A549 (cell line): ENCODE measurements at regions not wholly inside any gene's neighbourhood (a gene's known extent, or its start where the extent isn't known, plus 50 kb on each side); places are given as distances from the start of the nearest gene placed in this dataset.

Experiments used
- ATAC-seq, 2 experiments: fragments of 200-7000 bp in 1 of 2; fragments of >200 bp in 1 of 2; cut with Nextera tagmentation in 1 of 2; cut with Tn5 transposase in 1 of 2; 3 replicates each; pipeline versions ENCODE4 v1.8.0 to v1.9.1; 2018 to 2020; ENCODE audit warnings: mild to moderate bottlenecking in 1 of 2, moderate library complexity in 1 of 2
- CTCF ChIA-PET: fragments of 300-600 bp; sonication (Branson Sonifier 250); formaldehyde crosslinking; extraction: SDS; loops from one replicate; lab custom pipeline; 2021; ENCODE audit warnings: antibody characterized with exemption, inconsistent platforms; lab: Yijun Ruan, JAX
- POLR2A ChIA-PET: fragments of 350-600 bp; formaldehyde crosslinking; extraction: SDS; loops from one replicate; lab custom pipeline; 2021; ENCODE audit warnings: antibody characterized with exemption, inconsistent platforms; lab: Yijun Ruan, JAX
- DNase-seq, 2 experiments: peaks; one replicate each; pipeline versions ENCODE4 v3.0.0 to v3.0.0-alpha.2; 2011 to 2016; ENCODE audit warnings: low read depth in 1 of 2, low spot score in 1 of 2
- FAIRE-seq: peaks from 2 replicates; lab custom pipeline; 2011; peaks lifted over from hg19 to GRCh38; lab: Jason Lieb, UNC
- H3K27ac ChIP-seq, 2 experiments: fragments of >200 bp; sonication (Bioruptor Twin); formaldehyde crosslinking; 3 replicates each; pipeline ENCODE4 v1.5.1; 2016 to 2017
- H3K4me1 ChIP-seq: fragments of >200 bp; sonication (Bioruptor Twin); formaldehyde crosslinking; 3 replicates; pipeline ENCODE4 v1.6.1; 2016
- H3K4me2 ChIP-seq: fragments of >200 bp; sonication (Bioruptor Twin); formaldehyde crosslinking; 3 replicates; pipeline ENCODE4 v1.6.1; 2016
- H3K4me3 ChIP-seq: fragments of >200 bp; sonication (Bioruptor Twin); formaldehyde crosslinking; 3 replicates; pipeline ENCODE4 v1.5.1; 2016
- H3K9me3 ChIP-seq: fragments of >200 bp; sonication (Bioruptor Twin); formaldehyde crosslinking; 3 replicates; pipeline ENCODE4 v1.6.1; 2016
- BHLHE40 ChIP-seq: IDR thresholded peaks from 2 replicates; pipeline ENCODE4 v1.6.1; 2012; ENCODE audit warnings: low read depth, low read length, inconsistent platforms
- CBX2 ChIP-seq: fragments of 200-600 bp; sonication (generic); IDR thresholded peaks from 2 replicates; pipeline ENCODE4 v1.6.1; 2016; ENCODE audit warnings: low read depth, mild to moderate bottlenecking, borderline replicate concordance
- CEBPB ChIP-seq, 2 experiments: fragments of >200 bp in 1 of 2; sonication (Bioruptor Twin) in 1 of 2; formaldehyde crosslinking in 1 of 2; IDR thresholded peaks; 2 replicates each; pipeline ENCODE4 v1.6.1; 2012 to 2016
- CHD2 ChIP-seq: fragments of 150-350 bp; IDR thresholded peaks from 2 replicates; pipeline ENCODE4 v1.6.1; 2014; ENCODE audit warnings: low read length; ENCODE audit not compliant: partially characterized antibody
- EHF ChIP-seq: fragments of 250-450 bp; sonication (Bioruptor Pico); IDR thresholded peaks from 2 replicates; pipeline ENCODE4 v1.5.0; 2020; ENCODE audit warnings: mild to moderate bottlenecking
- FOSL2 ChIP-seq, 2 experiments: fragments of 450-650 bp in 1 of 2; fragments of >200 bp in 1 of 2; sonication (Bioruptor Twin) in 1 of 2; formaldehyde crosslinking; IDR thresholded peaks; 2 replicates each; pipeline versions ENCODE4 v1.5.0 to v1.6.1; 2016 to 2020; ENCODE audit warnings: mild to moderate bottlenecking in 1 of 2, moderate library complexity in 1 of 2
- GATA3 ChIP-seq: IDR thresholded peaks from 2 replicates; pipeline ENCODE4 v1.6.1; 2012; ENCODE audit warnings: borderline replicate concordance
- HOXB13 ChIP-seq: fragments of 250-450 bp; sonication (Bioruptor Pico); IDR thresholded peaks from 2 replicates; pipeline ENCODE4 v1.5.0; 2020; ENCODE audit warnings: low read depth, mild to moderate bottlenecking, moderate library complexity
- HOXB5 ChIP-seq: fragments of 250-450 bp; sonication (Bioruptor Pico); IDR thresholded peaks from 2 replicates; pipeline ENCODE4 v1.5.0; 2020; ENCODE audit warnings: mild to moderate bottlenecking, moderate library complexity
- JUNB ChIP-seq: fragments of >200 bp; sonication (Bioruptor Twin); formaldehyde crosslinking; IDR thresholded peaks from 2 replicates; pipeline ENCODE4 v1.6.1; 2016
- KDM1A ChIP-seq: fragments of 200-600 bp; sonication (generic); IDR thresholded peaks from 2 replicates; pipeline ENCODE4 v1.6.1; 2016; ENCODE audit warnings: low read depth, mild to moderate bottlenecking
- MAZ ChIP-seq: fragments of 150-350 bp; IDR thresholded peaks from 2 replicates; pipeline ENCODE4 v1.6.1; 2014; ENCODE audit warnings: antibody characterized with exemption, low read depth, low read length, borderline replicate concordance
- NFE2L2 ChIP-seq: fragments of 150-350 bp; conservative IDR thresholded peaks from 2 replicates; pipeline ENCODE4 v1.6.1; 2014; ENCODE audit warnings: low read length
- NPAS2 ChIP-seq: fragments of 250-450 bp; sonication (Bioruptor Pico); IDR thresholded peaks from 2 replicates; pipeline ENCODE4 v1.8.0; 2022; ENCODE audit warnings: mild to moderate bottlenecking, moderate library complexity, borderline replicate concordance
- RCOR1 ChIP-seq: fragments of 150-350 bp; IDR thresholded peaks from 2 replicates; pipeline ENCODE4 v1.6.1; 2014; ENCODE audit warnings: antibody characterized with exemption, low read length, low read depth
- SREBF2 ChIP-seq: fragments of 450-650 bp; IDR thresholded peaks from 2 replicates; pipeline ENCODE4 v1.6.1; 2014; ENCODE audit warnings: mild to moderate bottlenecking, moderate library complexity
- TFCP2L1 ChIP-seq: fragments of 250-450 bp; sonication (Bioruptor Pico); IDR thresholded peaks from 2 replicates; pipeline ENCODE4 v1.5.0; 2021; ENCODE audit warnings: mild to moderate bottlenecking
- USF2 ChIP-seq: fragments of 450-650 bp; IDR thresholded peaks from 2 replicates; pipeline ENCODE4 v1.6.1; 2014; ENCODE audit warnings: antibody characterized with exemption
- ZC3H11A ChIP-seq: fragments of 450-650 bp; IDR thresholded peaks from 2 replicates; pipeline ENCODE4 v1.6.1; 2014; ENCODE audit warnings: antibody characterized with exemption, mild to moderate bottlenecking
- ZFP36 ChIP-seq: fragments of 450-650 bp; IDR thresholded peaks from 2 replicates; pipeline ENCODE4 v1.6.1; 2014; ENCODE audit warnings: borderline replicate concordance; ENCODE audit not compliant: partially characterized antibody
- WGBS: methylation state at CpG from one replicate; pipeline ENCODE4 v1.1.6; 2017; ENCODE audit errors: missing lambda C conversion rate; 5-methylcytosine and 5-hydroxymethylcytosine counted together

- CTCF ChIA-PET = no interaction called here
- Histone ChIP-seq H3K27ac (no peak overlapping the region), H3K9me3 (no peaks in the 10 kb centered on the region), H3K4me3 (no peak overlapping the region), H3K4me2 (no peak overlapping the region), H3K4me1 (no peaks in the 10 kb centered on the region)
- DNase-seq (no peak), ATAC-seq (no peak), FAIRE-seq (no peak)
- POLR2A ChIA-PET = no interaction called here
- WGBS = 4% methylated on average over 5 of the region's 5 CpGs
- TF ChIP-seq TFCP2L1 (CRISPR knock-in tag) (no peak), JUNB (no peak), BHLHE40 (no peak), FOSL2 (IDR thresholded peaks at IDR 0.05) (no peak), FOSL2 (CRISPR knock-in tag; IDR thresholded peaks at IDR 0.05) (0 out of 2 replicates have a peak, but pooled peaks have one; percentile 7), CEBPB (IDR thresholded peaks at IDR 0.05) (no peak), NPAS2 (no peak), HOXB5 (CRISPR knock-in tag) (no peak)
Measured at GRCh38 chr4:179112441-179113170, 1670.4 kb upstream of the AGA start.

GRCh38 chr4:179114615-179115014, 1672.4 kb upstream of the AGA start:
- ChIA-PET POLR2A (no interaction called here), CTCF (no interaction called here)
- no peaks in the 10 kb centered on the region for H3K9me3 ChIP-seq
- no peak overlapping the region for H3K4me2 ChIP-seq
- 11% methylated on average over 1 of the region's 1 CpG for WGBS
- DNase-seq (no peak), ATAC-seq (no peak), FAIRE-seq (no peak)
- H3K27ac ChIP-seq = no peak overlapping the region
- no peak overlapping the region for H3K4me3 ChIP-seq
- no peak for TF ChIP-seq NFE2L2
- no peaks in the 10 kb centered on the region for H3K4me1 ChIP-seq

- H3K4me2 ChIP-seq = no peak overlapping the region
- no peak overlapping the region for H3K4me3 ChIP-seq
- DNase-seq = no peak
- no peak overlapping the region for H3K27ac ChIP-seq
- TF ChIP-seq TFCP2L1 (CRISPR knock-in tag) (no peak), USF2 (no peak), EHF (CRISPR knock-in tag) (no peak), SREBF2 (no peak), FOSL2 (IDR thresholded peaks at IDR 0.05) (no peak), FOSL2 (CRISPR knock-in tag; IDR thresholded peaks at IDR 0.05) (no peak), NPAS2 (no peak), ZFP36 (no peak), GATA3 (no peak), HOXB13 (CRISPR knock-in tag) (no peak), CHD2 (no peak), MAZ (no peak)
- POLR2A ChIA-PET = no interaction called here
- WGBS = 12% methylated on average over 2 of the region's 2 CpGs
- H3K4me1 ChIP-seq = no peaks in the 10 kb centered on the region
- CTCF ChIA-PET = interaction anchor here (0.6 kb wide), 2 partner anchors 72 to 312 kb away, joined by 3 read pairs; no protein-coding TSS in a partner anchor
- ATAC-seq = no peak
- no peaks in the 10 kb centered on the region for H3K9me3 ChIP-seq
- FAIRE-seq = no peak
Measured at GRCh38 chr4:179116011-179116410, 1673.8 kb upstream of the AGA start.

- FAIRE-seq = no peak
- no peak overlapping the region for H3K27ac ChIP-seq
- no peaks in the 10 kb centered on the region for H3K4me1 ChIP-seq
- no peak overlapping the region for H3K4me3 ChIP-seq
- H3K4me2 ChIP-seq = no peak overlapping the region
- DNase-seq = no peak
- ATAC-seq = no peak
- ChIA-PET POLR2A (no interaction called here), CTCF (no interaction called here)
- no peaks in the 10 kb centered on the region for H3K9me3 ChIP-seq
- TF ChIP-seq CBX2 (no peak), KDM1A (no peak), TFCP2L1 (CRISPR knock-in tag) (no peak), RCOR1 (no peak), ZC3H11A (no peak)
- 4% methylated on average over 2 of the region's 2 CpGs for WGBS
Measured at GRCh38 chr4:179116581-179116980, 1674.3 kb upstream of the AGA start.
